DND-41 (cell line): ENCODE measurements at regions not wholly inside any gene's neighbourhood (a gene's known extent, or its start where the extent isn't known, plus 50 kb on each side); places are given as distances from the start of the nearest gene placed in this dataset.

Source experiments
- ATAC-seq: fragments of 200-7000 bp; cut with Tn5 transposase; 3 replicates; pipeline ENCODE4 v1.9.1; 2021; ENCODE audit warnings: low read depth; ENCODE audit not compliant: insufficient read depth
- DNase-seq: peaks from one replicate; pipeline ENCODE4 v3.0.0-alpha.2; 2020
- H2AFZ ChIP-seq: 2 replicates; pipeline ENCODE4 v1.6.0; 2012; ENCODE audit warnings: low read depth, low read length
- H3K27ac ChIP-seq: 2 replicates; pipeline ENCODE4 v1.5.1; 2012; ENCODE audit warnings: low read length, inconsistent platforms
- H3K27me3 ChIP-seq: fragments of 200-600 bp; sonication (generic); 2 replicates; pipeline ENCODE4 v1.6.0; 2012; ENCODE audit warnings: low read length, mild to moderate bottlenecking, inconsistent platforms; ENCODE audit not compliant: insufficient read depth, poor library complexity
- H3K36me3 ChIP-seq: 2 replicates; pipeline ENCODE4 v1.5.1; 2012; ENCODE audit warnings: low read length, inconsistent platforms; ENCODE audit not compliant: insufficient read depth
- H3K4me1 ChIP-seq: 2 replicates; pipeline ENCODE4 v1.5.1; 2012; ENCODE audit warnings: mild to moderate bottlenecking, low read length; ENCODE audit not compliant: insufficient read depth
- H3K4me2 ChIP-seq: 2 replicates; pipeline ENCODE4 v1.6.0; 2012; ENCODE audit warnings: mild to moderate bottlenecking, moderate library complexity, low read length, inconsistent platforms; ENCODE audit not compliant: insufficient read depth
- H3K4me3 ChIP-seq, 2 experiments: fragments of 200-600 bp in 1 of 2; shearing (Covaris generic) in 1 of 2; 2 replicates each; pipeline ENCODE4 v1.5.1; 2012 to 2016; ENCODE audit warnings: inconsistent platforms in 2 of 2, low read length in 2 of 2, mild to moderate bottlenecking in 2 of 2, low read depth in 1 of 2, moderate library complexity in 1 of 2
- H3K79me2 ChIP-seq: 2 replicates; pipeline ENCODE4 v1.6.0; 2012; ENCODE audit warnings: low read length, inconsistent platforms; ENCODE audit not compliant: insufficient read depth
- H3K9ac ChIP-seq: 2 replicates; pipeline ENCODE4 v1.6.0; 2012; ENCODE audit warnings: low read depth, mild to moderate bottlenecking, inconsistent platforms, low read length, moderate library complexity
- H3K9me3 ChIP-seq: 2 replicates; pipeline ENCODE4 v1.5.1; 2012; ENCODE audit warnings: low read length, moderate library complexity, mild to moderate bottlenecking, inconsistent platforms; ENCODE audit not compliant: insufficient read depth, severe bottlenecking
- H4K20me1 ChIP-seq: 2 replicates; pipeline ENCODE4 v1.6.0; 2012; ENCODE audit warnings: low read length; ENCODE audit not compliant: insufficient read depth
- EZH2 ChIP-seq: IDR thresholded peaks from 3 replicates; pipeline ENCODE4 v1.6.1; 2012; ENCODE audit warnings: borderline replicate concordance, low read depth, mild to moderate bottlenecking, moderate library complexity, low read length, inconsistent platforms; ENCODE audit not compliant: severe bottlenecking
- TF ChIP-seq, protein P1 (sequence below): IDR thresholded peaks from 2 replicates; pipeline ENCODE4 v1.5.1; 2012; ENCODE audit warnings: borderline replicate concordance, low read length, moderate library complexity, mild to moderate bottlenecking; ENCODE audit not compliant: poor library complexity, severe bottlenecking; ENCODE audit errors: extremely low read depth

DNA sequence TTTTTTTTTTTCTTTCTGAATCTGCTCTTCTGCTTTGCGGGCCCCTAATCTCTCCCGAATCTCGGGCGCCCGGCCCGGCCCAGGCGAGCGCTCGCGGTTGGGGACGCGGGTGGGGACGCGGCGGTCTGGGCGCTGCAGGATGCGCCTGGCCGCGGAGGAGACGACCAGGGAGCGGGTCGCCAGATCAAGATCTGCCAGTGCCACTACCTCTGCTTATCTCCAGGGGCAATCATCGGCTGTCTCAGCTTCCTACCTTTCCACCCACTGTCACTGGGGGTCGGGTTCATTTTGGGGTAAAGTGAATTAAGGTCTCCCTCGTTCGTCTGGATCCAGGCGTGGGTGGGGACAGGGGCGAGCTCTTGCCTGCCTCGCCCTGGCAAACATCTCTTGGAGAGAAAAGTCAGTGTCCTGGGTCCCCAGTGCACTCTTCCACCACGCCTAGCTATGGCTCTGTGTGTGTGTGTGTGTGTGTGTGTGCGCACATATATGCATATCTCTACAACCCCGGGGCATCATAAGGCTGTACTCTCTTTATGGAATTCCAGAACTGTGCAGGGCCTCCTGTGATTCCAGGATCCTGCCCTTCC, 422.3 kb downstream of the VRK1 start:
- TF ChIP-seq, protein P1, sequence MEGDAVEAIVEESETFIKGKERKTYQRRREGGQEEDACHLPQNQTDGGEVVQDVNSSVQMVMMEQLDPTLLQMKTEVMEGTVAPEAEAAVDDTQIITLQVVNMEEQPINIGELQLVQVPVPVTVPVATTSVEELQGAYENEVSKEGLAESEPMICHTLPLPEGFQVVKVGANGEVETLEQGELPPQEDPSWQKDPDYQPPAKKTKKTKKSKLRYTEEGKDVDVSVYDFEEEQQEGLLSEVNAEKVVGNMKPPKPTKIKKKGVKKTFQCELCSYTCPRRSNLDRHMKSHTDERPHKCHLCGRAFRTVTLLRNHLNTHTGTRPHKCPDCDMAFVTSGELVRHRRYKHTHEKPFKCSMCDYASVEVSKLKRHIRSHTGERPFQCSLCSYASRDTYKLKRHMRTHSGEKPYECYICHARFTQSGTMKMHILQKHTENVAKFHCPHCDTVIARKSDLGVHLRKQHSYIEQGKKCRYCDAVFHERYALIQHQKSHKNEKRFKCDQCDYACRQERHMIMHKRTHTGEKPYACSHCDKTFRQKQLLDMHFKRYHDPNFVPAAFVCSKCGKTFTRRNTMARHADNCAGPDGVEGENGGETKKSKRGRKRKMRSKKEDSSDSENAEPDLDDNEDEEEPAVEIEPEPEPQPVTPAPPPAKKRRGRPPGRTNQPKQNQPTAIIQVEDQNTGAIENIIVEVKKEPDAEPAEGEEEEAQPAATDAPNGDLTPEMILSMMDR, result no peak
- no peak for TF ChIP-seq EZH2
- Histone ChIP-seq H3K27ac (peak overlapping the region; percentile 74), H3K9ac (peak overlapping the region; percentile 67), H3K36me3 (no peaks in the 10 kb centered on the region), H3K79me2 (no peaks in the 10 kb centered on the region), H3K4me1 (peaks cover 41% of the 10 kb centered on the region), H4K20me1 (no peaks in the 10 kb centered on the region), H2AFZ (peak overlapping the region; percentile 86), H3K27me3 (no peaks in the 10 kb centered on the region), H3K4me3 (peak overlapping the region; percentile 18 to 59; a peak in 3 of 4 replicates), H3K9me3 (no peaks in the 10 kb centered on the region), H3K4me2 (peak overlapping the region; percentile 87)
- peak; percentile 56 for DNase-seq
- peak; percentile 71 for ATAC-seq

DNA sequence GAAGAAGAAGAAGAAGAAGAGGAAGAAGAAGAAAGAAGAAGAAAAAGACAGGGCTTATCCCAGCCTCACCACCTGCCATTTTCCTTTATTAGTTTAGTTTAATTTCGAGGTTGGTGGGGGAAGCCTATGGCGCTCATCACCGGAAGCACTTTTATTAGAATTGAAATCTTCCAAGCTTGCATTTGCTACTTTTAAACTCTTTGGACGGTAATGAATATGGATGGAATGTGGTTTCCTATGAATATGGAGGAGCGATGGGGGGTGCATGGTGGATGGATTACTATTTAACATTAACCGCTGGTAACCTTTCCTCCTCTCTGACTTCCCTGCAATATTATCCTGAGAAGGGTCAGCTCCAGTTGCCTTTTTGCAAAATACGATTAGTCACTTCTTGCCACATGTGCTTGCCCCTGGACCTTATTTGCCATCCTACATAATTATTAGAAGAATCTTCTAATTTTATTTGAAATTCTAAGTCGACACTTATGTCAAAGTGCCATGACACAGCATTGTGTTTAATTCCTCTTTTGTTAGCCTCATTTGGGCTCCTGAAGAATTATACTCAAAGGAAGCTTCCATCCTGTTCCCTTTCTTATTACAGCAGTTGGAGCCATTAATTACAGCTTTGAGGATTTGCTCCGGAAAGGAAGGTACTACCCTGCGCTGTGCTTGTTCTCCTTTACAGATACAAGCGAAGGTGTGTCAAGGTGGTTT, 424.5 kb downstream of the VRK1 start:
- TF ChIP-seq EZH2, result no peak
- TF ChIP-seq, protein P1, result no peak
- Histone ChIP-seq H3K27ac (no peak overlapping the region), H2AFZ (no peak overlapping the region), H3K79me2 (no peaks in the 10 kb centered on the region), H3K27me3 (no peaks in the 10 kb centered on the region), H3K4me3 (no peak overlapping the region), H3K9me3 (no peaks in the 10 kb centered on the region), H4K20me1 (no peaks in the 10 kb centered on the region), H3K36me3 (no peaks in the 10 kb centered on the region), H3K9ac (no peak overlapping the region), H3K4me1 (peaks cover 41% of the 10 kb centered on the region), H3K4me2 (no peak overlapping the region)
- ATAC-seq (no peak), DNase-seq (no peak)

DNA sequence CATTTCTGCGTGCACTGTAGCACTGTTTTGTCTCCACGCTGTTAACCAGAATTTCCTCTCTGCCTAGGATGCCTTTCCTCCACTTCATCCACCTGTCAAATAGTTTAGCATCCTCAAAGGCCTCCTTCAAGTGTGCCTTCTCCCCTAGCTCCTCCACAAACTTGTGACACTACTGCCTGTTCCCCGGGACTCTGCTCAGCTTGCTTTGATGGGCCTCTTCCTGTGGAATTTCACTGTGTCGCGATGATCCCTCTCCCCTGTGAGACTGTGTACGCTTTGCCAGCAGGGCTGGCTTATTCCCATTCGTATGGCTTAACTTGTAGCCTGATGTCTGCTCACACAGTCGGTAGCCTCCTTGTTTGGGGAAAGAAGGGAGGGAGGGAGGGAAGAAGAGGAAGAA, 426.8 kb downstream of the VRK1 start:
- H4K20me1 ChIP-seq, result no peaks in the 10 kb centered on the region
- no peak overlapping the region for H3K27ac ChIP-seq
- no peak for DNase-seq
- H3K4me2 ChIP-seq, result no peak overlapping the region
- no peaks in the 10 kb centered on the region for H3K9me3 ChIP-seq
- no peaks in the 10 kb centered on the region for H3K36me3 ChIP-seq
- no peak overlapping the region for H3K9ac ChIP-seq
- H3K4me1 ChIP-seq, result peaks cover 23% of the 10 kb centered on the region
- H2AFZ ChIP-seq, result no peak overlapping the region
- ATAC-seq, result no peak
- H3K27me3 ChIP-seq, result no peaks in the 10 kb centered on the region
- no peak overlapping the region for H3K4me3 ChIP-seq
- TF ChIP-seq EZH2, result no peak
- TF ChIP-seq, protein P1, result no peak
- H3K79me2 ChIP-seq, result no peaks in the 10 kb centered on the region
